GM20000 (cell line): ENCODE measurements at regions not wholly inside any gene's neighbourhood (a gene's known extent, or its start where the extent isn't known, plus 50 kb on each side); places are given as distances from the start of the nearest gene placed in this dataset.

ENCODE experiments used
- DNase-seq: peaks from one replicate; pipeline ENCODE4 v3.0.0; 2012; ENCODE audit warnings: low spot score
- TF ChIP-seq, protein P1 (sequence below): IDR thresholded peaks from 2 replicates; pipeline ENCODE4 v1.5.1; 2012; ENCODE audit warnings: mild to moderate bottlenecking, control low read depth; ENCODE audit errors: extremely low read depth, missing control alignments

DNA sequence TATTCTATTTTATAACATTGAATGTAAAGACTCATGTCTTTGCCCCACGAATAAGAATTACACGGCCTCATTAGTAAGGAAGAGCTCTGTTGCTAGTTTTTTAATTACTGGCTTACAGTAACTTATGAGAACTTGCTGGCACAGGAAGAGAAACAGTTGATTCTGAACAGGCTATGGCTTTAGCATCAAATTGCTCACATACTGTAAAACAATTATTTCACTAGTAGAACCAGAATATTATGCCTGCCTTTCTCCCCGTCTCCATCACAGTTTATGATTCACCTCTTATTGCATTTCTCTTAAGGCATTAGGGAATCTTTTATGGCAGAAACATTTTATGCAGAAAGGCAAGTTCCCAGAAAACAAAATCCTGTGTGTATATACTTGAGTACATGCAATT lies 126.1 kb downstream of the SPRY1 start:
- no peak for DNase-seq
- TF ChIP-seq, protein P1, sequence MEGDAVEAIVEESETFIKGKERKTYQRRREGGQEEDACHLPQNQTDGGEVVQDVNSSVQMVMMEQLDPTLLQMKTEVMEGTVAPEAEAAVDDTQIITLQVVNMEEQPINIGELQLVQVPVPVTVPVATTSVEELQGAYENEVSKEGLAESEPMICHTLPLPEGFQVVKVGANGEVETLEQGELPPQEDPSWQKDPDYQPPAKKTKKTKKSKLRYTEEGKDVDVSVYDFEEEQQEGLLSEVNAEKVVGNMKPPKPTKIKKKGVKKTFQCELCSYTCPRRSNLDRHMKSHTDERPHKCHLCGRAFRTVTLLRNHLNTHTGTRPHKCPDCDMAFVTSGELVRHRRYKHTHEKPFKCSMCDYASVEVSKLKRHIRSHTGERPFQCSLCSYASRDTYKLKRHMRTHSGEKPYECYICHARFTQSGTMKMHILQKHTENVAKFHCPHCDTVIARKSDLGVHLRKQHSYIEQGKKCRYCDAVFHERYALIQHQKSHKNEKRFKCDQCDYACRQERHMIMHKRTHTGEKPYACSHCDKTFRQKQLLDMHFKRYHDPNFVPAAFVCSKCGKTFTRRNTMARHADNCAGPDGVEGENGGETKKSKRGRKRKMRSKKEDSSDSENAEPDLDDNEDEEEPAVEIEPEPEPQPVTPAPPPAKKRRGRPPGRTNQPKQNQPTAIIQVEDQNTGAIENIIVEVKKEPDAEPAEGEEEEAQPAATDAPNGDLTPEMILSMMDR: no peak

DNA sequence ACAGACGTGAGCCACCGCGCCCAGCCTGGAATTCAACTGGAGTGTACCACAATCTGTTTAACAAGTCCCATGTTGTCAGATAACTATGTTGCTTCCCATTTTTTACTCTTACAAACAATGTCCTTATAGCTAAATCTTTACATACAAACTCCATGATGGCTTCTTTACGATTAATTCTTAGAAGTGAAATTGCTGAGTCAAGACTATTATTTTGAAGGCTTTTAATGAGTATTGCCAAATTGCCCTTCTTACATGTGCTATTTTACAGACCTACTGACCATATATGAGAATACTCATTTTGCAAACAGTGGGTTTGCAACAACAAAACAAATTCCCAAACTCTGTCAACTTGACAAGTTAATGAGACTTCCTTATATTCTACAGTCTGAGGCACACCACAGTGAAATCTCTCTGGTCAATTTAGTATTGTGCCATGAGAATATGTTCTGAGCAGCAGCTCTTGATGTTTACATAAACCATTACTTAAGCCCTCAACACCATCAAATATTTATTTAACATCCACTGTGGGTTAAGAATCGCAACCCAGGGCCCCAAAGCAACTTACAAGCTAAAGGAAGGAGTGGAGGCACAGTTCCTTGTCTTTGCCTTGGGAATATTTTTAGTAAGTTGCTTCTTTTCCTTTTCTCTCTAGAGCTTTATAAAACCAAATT lies 128.5 kb downstream of the SPRY1 start:
- TF ChIP-seq, protein P1: no peak
- DNase-seq: no peak

DNA sequence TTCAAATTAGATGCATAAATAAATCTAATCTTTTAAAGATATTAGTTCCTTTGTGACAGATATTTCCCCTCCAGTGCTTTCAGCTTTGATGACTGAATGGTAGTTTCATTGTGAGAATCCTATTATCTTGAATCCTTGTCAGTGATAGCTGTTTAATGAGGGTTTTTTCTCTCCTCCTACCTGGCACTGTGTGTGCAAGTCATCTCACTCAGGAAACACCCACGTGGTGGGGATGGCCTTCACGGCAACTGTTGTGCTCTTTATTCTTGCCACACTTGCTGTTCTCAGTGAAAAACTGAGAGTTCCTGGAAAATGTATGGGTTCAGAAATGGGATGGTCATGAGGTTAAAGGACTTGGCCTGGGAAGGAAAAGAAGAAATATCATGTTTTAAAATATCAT lies 129.9 kb downstream of the SPRY1 start:
- no peak for DNase-seq
- TF ChIP-seq, protein P1: no peak

DNA sequence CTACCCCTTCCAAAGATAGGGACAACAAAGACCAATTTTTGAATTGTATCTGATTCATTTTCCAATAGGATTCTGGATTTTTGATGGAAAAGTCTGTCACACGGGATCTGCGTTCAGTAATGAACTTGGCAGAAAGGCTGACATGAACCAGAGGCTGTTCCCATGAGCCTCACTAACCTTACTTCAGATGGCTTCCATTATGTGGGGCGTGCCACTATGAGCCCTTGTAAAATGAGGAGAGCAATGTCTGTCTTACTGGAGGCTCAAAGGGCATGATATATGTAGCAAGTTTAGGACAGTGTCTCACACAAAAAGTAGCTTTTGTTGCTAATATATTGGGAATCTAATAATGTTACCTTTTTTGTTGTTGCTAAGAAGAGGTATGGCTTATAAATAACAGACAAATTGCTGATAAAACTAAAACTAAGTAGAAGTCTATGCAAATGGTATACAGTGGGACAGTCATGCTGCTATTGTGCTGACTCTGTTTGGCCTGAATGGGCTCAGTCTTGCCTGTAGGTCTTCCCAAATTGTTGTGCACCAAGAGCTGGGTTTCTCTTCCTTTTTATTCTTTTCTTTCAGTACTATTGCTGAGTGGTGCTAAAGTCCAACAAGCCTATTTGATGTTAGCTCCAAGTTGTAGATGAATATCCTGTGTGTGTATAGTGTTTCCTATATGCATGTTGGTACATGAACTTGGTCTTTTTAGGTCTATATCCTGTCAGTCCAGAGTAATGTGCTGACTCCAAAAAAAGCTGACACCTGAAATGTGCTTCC lies 132.1 kb downstream of the SPRY1 start:
- no peak for DNase-seq
- TF ChIP-seq, protein P1: no peak

DNA sequence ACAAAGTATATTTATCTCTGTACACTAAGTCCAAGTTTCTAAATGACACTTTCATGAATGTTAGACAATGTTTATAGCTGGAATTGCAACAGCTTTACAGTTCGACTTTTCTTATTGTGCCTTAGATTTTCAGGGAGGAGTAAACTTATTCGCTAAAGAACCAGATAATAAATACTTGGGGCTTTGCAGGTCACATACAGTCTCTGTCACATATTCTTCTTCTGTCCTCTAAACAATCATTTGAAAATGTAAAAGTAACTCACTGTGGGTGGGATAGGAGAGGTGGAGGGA lies 132.6 kb downstream of the SPRY1 start:
- DNase-seq: no peak
- TF ChIP-seq, protein P1: no peak

DNA sequence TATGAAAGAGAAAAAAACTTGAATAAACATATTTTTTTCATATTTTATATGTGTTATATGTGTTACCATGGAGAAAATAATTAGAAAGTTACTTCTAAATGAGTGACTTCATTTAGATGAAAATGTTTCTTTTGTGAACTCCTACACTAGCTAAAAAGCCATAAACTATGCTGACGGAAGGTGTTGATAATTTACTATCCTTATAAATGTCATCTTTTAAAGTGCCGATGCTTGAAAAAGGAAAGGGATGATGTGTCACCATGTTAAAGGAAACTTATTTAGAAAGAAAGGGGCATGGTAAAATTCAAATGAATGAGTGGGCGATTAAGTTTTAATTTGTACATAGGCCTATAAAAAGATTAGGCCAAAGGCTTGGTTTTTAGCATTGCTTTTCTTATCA lies 133.8 kb downstream of the SPRY1 start:
- no peak for DNase-seq
- TF ChIP-seq, protein P1: no peak

DNA sequence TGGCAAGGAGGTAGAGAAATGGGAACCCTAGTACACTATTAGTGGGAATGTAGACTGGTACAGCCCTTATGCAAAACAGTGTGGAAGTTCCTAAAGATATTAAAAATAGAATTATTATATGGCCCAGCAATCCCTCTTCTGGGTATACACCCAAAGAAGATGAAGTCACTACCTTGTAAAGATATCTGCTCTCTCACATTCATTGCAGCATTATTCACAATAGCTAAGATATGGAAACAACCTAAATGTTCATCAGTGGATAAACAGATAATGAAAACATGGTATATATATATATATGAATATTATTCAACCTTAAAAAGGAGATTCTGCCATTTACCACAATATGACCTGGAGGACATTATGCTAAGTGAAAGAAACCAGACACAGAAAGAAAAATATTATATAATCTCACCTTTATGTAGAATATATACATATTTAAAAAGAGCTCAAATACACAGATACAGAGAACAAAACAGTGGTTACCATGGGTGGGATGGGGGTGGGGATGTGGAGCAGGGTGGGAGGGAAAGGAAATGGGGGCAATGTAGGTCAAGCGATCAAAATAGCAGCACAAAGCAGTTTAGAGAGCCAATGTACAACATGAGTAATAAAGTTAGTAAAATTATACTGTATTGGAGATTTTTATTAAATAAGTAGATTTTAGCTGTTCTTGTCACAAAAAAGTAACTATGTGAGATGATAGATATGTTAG lies 138.6 kb downstream of the SPRY1 start:
- no peak for DNase-seq
- TF ChIP-seq, protein P1: no peak
